GM21529 (cell line): ENCODE measurements at regions not wholly inside any gene's neighbourhood (a gene's known extent, or its start where the extent isn't known, plus 50 kb on each side); places are given as distances from the start of the nearest gene placed in this dataset.
A peak's percentile ranks its signal among the peaks of the same experiment; 100 is the strongest.
"Not testable (repeated sequence)": the region's sequence is repeated elsewhere in the genome, so short reads cannot be mapped to it uniquely, and the experiment has no call there.

Experiments used
- ATAC-seq: cut with Tn5 transposase; IDR thresholded peaks from one replicate; pipeline ENCODE4 v1.9.1; 2021; ENCODE audit not compliant: unreplicated experiment

DNA sequence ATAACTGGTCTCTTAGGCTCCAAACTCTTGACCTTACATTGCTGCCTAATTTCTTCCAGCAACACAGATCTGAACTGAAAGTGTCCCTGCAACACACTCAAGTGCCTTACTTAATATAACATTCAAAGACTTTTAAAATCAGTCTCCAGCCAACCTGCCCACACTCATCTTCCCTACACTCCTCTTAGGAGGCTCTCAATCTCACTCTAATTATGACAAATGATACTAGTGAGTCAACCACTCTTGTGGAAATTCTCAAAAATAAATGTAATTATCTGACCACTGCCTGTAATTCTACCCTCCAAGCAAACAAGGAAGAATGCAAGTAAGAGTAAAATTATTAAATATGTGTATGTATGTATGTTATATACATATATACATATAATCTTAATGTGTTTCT lies 348.1 kb upstream of the MIR17HG start:
- ATAC-seq = no peak

DNA sequence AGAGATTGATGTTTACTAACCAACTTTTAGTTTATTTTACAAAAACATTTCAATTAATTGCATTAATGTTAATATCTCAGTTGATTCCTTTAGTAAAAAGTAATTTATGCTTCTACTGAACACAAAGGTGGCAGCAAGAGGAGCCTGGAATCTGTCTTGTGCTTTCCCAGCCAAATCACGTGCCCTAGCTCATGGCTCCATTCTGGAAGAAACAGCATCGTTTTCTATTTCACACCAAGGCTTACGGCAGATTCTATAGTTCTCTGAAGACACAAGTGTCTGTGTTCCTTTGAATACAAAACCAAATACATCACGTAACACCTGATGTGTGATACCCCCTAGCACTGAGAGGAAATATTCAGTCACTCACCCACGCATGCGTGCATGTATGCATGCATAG lies 346.1 kb upstream of the MIR17HG start:
- ATAC-seq = no peak

DNA sequence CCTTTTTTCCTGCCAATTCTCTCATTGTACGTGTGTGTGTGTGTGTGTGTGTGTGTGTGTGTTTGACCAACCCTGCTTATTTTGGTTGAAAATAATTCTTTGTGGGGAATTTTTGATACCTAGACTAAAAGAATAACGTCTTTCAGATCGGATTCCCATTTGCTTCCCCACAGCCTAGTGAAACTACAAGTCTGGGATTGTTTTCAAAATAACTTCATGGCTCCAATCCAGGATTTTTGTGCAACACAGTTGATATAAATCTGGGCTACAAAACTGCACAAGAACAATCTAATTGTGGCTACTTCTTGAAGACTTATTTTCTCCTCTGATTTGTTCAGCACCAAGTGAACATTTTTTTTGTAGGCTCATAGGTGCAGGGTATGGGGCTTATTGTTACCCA lies 332.8 kb upstream of the MIR17HG start:
- no peak for ATAC-seq

DNA sequence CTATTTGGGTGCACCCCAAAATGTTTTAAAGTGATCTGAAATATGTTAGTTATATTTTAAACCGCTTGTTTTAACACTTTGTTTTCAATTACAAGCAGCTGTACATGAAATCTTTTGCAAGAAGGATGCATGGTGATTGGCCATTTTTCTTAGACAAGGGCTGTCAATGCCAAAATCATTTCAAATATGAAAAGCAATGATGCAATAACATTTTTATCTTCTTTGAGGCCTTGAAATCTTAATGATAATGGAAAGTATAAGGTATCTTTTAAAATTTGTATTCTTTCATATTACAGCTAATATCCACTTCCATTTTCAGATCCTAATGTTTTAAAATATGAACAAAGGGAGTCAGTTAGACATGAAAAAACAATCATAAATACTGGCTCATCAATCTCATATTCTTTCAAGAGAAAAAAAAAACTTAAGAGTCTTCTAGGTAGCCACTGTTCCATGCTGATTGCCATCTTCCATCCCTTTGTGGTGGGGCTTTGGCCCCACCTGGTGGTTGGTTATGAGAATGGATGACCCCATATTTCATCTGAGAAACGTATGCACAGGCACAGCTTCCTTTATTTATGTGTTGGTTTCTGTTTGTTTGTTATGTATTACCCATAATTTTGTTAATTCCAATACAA lies 330.3 kb upstream of the MIR17HG start:
- ATAC-seq = peak; percentile 100

DNA sequence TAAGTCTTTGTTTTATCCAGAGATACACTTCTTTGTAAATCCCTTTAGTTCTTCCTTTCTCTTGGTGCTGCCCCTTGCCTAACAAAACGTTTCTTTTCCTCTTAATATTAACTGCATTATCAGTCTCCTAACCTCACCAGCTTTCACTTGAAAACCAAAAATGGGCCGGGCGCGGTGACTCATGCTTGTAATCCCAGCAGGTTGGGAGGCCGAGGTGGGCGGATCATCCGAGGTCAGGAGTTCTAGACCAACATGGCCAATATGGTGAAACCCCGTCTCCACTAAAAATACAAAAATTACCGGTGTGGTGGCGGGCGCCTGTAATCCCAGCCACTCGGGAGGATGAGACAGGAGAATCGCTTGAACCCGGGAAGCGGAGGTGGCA lies 329.8 kb upstream of the MIR17HG start:
- ATAC-seq = peak; percentile 28

DNA sequence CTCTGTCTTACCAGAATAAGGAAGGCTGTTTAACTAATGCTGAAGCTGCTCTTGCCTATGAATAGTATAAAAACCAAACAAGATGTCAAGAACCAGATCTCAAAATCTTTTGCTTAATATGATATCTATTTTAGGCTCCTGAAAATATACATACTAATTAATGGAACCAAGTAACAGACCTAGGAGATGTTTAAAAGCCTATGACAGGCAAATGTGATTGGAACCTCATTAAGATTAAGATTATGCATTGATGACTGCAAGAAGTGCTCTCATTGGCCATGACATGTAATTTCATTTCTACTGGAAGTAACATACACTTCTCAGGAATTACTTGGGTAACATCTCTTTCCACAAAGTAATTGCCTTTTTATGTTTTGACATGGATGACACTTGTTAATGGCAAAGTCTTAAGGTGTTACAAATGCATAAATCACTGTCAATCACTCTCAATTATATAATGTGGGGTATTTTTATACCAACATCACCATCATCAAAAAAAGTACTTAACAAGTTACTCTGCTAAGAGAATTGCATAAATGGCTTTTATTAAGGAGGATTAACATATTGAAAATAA lies 326.9 kb upstream of the MIR17HG start:
- ATAC-seq = no peak

DNA sequence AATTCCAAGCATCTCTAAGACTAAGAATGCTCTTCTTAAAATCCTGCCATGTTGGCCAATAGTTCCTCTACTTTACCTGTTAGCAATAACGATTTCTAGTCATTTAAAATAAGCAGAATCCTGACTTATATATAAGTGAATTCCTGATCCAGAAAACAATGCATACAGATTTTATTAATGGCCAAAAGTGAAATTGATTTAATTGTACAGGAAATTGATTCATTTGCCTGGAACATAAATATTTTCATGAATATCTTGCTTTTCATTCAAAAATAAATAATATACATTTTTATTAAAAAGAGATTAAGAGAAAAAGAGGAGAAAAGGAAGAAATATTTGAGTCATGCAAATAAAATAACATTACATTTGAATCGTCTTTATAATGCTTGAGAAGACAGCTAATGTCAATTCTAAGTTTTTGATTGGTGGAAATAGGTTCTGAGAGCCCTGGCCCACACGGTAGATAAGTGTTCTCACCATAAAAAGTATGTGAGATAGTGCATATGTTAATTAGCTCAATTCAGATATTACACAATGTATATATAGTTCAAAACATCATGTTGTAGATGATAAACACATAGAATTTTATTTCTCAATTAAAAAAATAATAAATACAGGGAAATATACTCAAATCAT lies 323.2 kb upstream of the MIR17HG start:
- no peak for ATAC-seq

DNA sequence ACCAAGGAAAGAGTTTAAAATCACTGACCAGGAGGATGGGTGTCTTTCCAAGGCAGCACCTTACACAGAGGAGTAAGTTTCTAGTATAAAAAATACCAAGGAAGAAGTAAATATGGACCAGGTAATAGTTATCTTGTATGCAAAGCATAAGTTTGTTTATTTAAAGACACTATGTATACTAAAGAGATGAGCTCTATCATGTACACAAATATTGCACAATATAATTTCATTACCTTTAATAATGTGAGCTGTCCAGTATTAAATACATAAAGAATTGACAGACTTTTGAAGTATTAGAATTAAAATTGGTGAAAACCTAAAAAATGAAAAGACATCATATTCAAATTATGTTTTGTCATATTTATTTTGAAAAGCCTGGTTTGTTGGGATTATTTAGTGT lies 322.0 kb upstream of the MIR17HG start:
- no peak for ATAC-seq

DNA sequence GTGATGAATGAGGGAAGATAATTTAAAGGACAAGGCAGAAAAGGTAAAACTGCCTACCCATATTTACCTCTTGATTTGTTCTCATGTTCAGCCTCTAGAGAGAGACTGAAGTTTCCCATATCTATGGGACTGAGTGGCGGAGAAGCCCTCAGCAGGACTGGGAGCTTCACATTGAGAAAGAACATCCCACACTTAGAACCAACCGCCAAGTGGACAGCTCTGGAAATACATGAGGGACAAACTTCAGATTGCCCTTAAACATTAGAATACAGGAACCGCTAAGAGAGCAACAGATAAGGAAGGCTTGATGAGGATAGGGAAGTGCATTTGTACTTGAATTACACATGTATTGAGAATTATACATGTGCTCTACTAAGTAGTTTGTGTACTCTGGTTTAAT lies 316.0 kb upstream of the MIR17HG start:
- no peak for ATAC-seq

DNA sequence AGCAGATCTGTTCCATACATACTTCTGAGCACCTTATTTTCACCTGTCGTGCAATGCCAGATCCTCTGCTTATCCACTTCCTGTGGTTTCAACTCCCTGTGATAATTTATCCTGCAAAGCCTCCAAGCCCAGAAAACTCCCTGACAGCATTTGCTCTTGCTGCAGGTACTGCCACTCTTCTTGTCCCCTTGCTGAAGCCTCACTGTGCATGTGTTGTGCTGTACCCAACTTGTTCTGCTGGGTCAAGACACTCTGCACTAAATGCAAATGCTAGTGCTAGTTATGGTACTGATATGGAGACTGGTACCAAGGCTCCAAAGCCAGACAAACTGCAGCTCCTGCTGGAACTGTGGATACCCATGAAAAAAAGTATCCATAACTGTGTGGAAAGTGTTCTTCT lies 315.4 kb upstream of the MIR17HG start:
- no peak for ATAC-seq

DNA sequence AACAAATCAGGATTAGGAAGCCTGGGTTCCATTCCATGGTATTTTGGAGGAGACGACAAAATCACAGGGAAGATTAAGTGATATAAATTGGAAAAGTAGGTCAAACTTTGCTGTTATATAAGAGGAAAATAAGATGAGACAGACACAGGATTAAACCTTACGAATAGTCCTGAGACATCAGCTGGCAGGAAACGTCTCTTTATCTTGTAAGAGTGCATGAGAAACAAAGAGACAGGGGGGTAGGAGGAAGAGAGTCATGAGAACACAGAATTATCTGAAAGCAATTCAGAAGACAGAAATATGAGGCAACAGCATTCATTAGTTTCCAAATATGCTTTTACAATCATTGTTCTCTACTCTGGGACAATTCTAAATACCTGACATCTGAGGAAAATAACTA lies 310.6 kb upstream of the MIR17HG start:
- no peak for ATAC-seq

DNA sequence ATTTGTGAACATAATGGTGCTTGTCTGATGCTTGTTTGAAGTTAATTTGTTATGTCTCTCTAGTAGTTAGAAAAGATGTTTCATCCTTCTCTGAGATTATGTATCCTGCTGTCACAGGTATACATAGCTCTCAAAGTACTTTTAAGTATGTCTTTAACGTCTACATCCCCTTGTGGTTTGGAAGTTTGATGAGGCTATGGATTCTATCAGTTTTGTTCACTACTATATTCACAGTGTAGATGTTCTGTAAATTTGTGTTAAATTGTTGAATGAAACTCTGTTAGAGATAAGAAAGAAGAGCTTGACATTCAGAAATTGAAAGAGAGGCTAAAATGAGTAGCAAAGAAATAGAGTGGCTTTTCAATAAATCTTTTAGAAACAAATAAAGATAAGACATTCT lies 304.6 kb upstream of the MIR17HG start:
- ATAC-seq = no peak

DNA sequence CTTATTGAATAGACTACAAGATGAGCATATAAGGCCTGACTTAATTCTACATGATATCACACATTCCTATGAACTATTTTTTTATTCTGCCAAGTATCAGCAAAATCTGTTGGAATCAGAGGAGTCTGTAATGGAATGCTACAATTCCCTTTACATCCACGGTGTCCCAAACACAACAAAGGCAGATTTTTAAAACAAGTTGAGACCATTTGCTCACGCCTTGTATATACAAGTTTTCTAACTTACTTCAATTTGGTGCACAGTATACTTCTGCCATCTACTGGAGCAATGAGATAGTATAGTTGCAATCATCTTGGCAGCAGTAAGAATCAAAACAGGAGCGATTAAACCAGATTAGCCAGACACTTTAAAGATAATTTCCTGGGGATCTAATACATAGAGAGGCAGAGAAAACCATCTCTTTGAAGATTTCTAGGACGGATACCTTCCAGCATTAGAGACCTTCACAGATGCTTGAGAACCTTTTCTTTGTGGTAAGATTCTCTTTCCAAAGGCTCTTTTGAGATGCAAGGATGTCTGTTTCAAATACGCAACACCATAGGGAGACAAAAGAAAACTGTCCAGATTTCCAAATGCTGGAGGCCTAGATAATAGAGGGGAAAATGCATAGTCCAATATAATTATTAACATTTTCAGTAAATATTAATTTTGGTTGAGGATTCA lies 302.0 kb upstream of the MIR17HG start:
- ATAC-seq = no peak

DNA sequence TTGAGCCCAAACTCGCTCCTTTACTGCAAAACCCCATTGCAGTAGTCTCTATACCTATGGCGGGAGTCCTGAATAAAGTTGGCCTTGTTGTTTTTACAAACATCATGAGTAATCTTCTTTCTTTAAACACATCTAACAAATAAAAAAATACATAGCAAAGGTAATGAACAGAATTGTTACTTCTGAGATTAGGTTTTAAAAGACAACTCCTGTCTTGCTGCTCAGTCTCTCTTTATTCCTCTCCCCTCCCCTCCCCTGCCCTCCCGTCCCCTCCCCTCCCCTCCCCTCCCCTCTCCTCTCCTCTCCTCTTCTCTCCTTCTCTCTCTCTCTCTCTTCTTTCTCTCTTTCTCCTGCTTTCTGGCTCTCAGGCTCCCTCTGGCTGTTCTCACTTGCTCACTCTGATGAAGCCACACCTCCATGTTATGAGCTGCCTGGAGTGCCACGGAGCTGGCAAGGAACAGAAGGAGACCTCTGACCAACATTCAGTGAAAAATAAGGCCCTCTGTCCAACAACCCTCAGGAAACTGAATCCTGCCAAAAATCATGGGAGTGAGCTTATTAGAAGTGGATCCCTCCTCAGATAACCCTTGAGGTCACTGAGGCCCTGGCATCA lies 300.7 kb upstream of the MIR17HG start:
- ATAC-seq = no peak

DNA sequence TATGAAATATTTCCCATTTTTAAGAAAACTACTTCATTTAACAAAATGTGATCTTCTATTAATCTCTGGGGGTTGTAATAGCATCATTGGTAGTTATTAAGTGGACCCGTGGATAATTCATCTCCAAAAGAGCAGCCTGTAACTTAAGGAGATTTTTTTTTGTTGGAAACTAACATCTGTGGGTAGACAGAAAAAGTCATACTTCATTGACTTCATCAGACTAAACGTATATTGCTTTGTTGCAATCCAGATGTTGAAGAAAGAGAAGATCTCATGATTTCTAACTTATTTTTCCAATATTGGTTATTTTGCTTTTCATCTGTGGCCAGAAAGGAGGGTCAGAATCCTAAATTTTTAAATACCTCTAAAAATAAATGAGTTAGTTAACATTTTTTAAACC lies 296.5 kb upstream of the MIR17HG start:
- ATAC-seq = no peak

DNA sequence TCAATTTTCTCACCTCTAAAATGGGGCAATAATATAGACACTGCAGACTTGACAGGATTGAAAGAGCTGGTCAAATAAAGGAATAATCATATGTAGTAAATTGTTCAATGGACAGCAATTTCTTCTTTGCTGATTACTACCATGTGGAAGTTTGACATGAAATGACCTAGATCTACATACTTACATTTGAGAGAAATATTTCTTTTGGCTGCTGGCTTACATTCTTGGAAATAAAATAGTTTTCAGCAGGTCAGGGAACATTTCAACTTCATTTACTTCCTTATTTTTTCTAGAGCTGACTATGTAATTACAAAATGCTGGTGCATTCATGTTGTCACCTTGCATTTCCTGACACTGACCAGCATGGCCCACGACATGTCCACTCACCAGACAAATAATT lies 294.6 kb upstream of the MIR17HG start:
- ATAC-seq = no peak

DNA sequence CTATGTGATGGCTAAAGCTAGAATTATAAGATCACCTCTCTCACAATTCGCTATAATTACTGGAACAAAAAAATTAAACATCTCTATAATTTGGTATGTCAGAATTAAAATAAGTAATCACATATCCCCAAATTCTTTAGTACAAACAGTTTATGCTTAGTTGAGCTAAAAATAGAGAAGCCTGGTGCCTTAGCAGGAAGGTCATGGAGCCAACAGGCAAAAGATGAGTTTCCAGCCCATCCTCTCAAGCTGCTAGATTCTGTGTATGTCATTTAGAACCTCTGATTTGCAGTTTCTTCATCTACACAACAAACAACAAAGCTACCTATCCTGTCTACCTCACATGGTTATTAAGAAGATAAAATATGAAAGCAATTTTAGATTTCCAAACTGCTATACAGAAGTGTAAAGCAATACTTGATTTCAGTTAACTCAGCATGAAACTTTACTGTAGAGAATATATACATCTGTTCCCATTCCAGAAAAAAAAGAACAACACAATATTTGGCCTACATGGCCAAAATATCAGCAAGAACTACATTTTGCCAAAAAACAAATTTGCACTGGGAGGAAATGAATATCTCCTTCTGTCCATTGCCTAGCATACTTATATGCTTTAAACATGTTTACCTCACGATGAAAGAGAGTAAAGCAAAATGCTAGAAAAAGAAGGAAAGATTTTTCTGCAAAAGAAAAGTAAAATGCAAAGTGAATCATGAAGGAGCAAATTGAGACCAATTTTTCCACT lies 294.0 kb upstream of the MIR17HG start:
- ATAC-seq = no peak

DNA sequence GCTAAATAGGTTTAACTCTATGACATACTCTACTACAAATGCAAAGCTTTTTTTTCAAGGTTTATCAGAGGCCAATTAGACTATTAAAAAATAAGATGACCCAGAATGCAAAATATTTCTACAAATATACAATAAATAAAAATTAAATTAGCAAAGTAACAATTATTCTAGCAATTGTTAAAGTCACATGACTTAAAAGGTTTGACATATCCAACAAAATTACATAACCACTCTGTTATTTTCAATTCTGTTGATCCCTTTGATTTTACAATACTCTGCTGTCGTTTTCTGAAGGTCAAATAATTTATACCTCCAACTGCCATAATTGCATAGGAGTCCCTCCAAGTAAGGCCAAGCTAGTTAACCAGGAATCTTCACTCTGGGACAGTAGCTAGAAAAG lies 292.6 kb upstream of the MIR17HG start:
- no peak for ATAC-seq

DNA sequence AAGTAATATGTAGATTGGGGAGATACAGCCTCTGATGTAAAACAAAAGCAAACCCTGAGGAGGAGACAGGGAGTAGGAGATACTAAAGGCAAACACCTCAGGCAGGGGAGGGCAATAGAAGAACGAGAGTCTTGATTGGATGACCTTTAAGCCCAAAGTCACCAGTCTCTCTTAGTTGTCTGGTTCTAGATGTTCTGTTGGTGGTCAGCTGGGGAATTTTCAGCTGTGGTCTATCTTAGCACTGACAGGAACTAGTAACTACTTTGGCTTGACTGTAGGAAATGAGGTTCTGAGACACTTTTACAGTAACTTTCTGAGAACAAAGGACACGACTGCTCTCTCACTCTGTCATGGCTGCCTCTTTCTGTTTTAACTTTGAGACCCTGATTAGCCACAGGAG lies 290.7 kb upstream of the MIR17HG start:
- ATAC-seq = peak; percentile 85

DNA sequence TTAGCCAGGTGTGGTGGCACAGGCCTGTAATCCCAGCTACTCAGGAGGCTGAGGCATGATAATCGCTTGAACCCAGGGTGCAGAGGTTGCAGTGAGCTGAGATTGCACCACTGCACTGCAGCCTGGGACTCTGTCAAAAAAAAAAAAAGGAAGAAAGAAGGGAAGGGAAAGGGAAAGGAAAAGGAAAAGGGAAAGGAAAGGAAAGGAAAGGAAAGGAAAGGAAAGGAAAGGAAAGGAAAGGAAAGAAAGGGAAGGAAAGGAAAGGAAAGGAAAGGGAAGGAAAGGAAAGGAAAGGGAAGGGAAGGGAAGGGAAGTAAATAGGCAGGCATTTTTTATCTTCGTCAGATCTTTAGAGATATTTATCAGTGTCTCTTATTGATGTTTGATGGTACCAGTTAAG lies 290.0 kb upstream of the MIR17HG start:
- ATAC-seq = not testable (repeated sequence)

DNA sequence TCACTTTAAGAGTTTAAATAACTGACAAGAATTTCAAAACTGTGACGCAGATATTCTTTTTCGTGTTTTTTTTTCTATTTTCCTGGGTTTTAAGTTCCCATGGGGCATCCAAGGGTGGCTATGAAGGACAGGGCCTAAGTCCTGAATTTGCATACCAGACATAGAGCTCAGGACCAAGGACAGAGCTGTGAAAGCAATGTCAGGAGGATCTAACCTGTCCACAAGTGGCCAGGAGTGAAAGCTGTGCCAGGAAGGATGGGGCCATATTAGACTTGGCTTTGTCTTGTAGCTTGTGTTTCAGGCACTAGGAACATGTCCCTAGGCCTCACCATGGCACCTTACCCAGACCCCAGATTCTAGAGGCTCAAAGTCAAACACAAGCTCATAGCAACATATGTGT lies 289.4 kb upstream of the MIR17HG start:
- no peak for ATAC-seq
